Inflammatory macrophage treated with lipopolysaccharide for 1 hour (primary cell): ENCODE measurements at regions not wholly inside any gene's neighbourhood (a gene's known extent, or its start where the extent isn't known, plus 50 kb on each side); places are given as distances from the start of the nearest gene placed in this dataset.
"Not testable (repeated sequence)": the region's sequence is repeated elsewhere in the genome, so short reads cannot be mapped to it uniquely, and the experiment has no call there.

ENCODE experiments used
- DNase-seq, 2 donors: peaks; one replicate each; pipeline ENCODE4 v3.0.0-alpha.2; 2020 to 2022

DNA sequence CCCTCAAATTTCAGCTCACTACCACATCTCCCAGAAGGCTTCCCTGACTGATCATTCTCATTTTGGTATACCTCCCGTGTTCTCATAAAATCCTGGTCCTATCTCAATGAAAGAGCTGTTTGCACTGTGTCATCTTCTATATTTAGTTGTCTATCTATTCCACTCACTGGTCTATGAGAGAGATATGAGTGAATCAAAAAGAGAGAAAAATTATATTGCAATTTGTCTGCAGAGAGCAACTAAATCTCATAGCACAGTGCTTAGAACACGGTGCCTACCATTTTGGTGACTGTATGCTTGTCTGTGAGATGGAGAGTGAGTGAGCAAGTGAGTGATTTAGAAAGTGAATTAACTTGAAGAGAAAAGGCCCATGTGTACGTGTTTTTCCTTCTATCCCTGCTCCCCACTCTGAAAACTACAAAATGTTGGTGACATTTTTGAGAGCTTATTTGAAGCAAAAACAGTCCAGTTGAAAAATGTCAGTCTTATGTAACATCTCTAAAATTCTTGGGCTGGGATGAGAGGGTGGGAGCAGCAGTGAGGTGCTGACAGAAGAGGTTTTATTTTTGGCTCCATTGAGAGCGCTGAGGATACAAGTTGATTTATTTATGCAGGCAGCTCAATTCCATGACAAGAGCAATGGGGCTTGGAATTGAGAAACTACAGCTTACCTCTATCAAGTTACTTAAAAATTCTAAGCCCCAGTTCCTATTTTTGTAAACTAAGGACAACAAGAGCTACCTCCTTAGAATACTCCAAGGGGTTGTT, 373.5 kb upstream of the CHST9 start:
- no peak for DNase-seq

GRCh38 chr18:27556741-27557140, 371.6 kb upstream of the CHST9 start:
- no peak for DNase-seq

- no peak for DNase-seq
Observed at GRCh38 chr18:27549335-27550039, 364.4 kb upstream of the CHST9 start.

DNA sequence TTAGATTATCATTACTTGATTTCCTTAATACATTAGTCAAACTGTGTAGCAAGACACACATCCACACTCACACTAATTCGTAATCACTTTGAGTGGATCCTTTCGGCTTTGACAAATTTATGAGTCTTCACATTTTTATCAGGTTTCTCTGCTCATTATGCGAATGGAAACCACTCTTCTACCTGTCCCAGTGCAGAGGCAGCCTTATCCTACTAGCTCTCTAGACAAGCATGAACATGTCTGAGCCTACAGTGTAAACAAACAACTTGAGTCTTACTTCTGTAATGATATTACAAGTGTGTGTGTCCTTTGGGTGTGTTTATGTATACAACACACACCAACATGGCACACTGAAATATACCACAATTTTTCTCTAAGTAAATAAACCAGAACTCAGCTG, 361.9 kb upstream of the CHST9 start:
- DNase-seq, result no peak

DNA sequence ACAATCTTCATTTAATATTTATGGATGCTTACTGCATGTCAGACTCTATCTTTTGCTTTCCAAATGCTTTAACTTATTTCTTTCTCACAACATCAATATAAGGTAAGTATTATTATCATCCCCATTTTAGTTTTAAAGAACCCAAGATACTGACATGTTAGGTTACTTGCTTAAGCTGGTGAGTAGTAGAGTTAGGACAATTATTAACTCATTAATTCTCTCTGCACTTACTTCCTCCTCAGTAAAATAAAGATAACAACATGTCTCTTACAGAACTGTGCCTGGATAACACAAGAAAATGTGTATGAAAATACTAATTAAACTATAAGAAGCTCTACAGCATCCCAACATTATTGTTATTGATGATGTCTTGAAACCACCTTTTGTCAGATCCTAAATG, 359.1 kb upstream of the CHST9 start:
- DNase-seq, result no peak

DNA sequence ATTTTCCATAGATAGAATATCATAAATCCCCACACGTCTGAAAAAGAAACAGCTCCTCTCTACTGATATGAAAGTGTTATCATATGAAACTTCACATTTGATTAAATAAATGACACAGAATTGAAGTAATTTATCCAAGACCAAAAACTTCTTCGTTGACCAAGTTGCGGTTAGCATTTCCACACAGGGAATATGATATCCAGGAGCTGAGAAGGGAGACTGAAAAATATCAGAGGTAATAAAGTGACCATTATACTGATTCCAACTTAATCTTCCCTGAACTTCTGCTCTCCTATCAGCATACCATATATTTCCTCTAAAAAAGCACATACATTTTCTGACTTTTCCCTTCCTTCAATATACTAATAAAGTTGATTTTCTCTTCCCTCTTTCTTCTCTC, 356.2 kb upstream of the CHST9 start:
- DNase-seq, result no peak

GRCh38 chr18:27540111-27540510, 355.0 kb upstream of the CHST9 start:
- no peak for DNase-seq

GRCh38 chr18:27528925-27529521, 343.9 kb upstream of the CHST9 start:
- DNase-seq, result no peak

DNA sequence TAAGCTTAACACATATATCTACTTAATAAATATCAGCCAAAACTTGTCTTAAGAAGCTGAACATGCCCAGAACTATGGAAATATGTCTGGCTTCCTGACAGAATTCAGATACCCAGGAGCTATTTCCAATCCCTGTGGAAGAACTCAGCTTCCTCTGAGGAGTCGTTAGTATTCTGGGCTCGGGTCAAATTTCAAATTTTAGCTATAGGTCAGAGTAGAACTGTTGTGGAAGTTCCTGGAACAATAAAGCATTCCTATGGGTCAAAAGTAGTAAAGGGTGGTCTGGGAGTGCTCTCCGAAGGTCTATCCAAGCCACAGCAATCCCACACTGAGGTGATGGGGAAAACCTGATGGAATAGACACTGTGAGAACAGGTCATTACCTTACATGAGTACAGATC, 342.7 kb upstream of the CHST9 start:
- no peak for DNase-seq

- DNase-seq, result no peak
Observed at GRCh38 chr18:27520401-27520800, 335.3 kb upstream of the CHST9 start.

GRCh38 chr18:27510036-27510633, 325.0 kb upstream of the CHST9 start:
- DNase-seq, result not testable (repeated sequence)

DNA sequence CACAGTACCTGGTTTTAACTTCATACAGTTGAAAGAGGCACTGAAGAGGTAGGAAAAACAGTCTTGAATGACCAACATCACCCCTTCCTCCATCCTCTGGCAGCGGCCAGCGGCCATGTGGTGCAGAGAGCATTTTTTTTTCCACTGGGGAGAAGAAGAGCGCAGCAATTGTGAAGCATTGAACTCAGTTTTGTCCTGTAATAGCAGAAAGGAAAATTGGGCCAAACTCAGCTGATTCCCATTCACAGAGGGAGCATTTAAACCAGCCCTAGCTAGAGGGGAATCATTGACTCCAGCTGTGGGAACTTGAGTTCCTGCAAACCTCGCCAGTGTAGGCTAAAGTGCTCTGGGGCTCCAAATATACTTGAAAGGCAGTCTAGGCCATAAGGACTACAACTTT, 316.6 kb upstream of the CHST9 start:
- no peak for DNase-seq

DNA sequence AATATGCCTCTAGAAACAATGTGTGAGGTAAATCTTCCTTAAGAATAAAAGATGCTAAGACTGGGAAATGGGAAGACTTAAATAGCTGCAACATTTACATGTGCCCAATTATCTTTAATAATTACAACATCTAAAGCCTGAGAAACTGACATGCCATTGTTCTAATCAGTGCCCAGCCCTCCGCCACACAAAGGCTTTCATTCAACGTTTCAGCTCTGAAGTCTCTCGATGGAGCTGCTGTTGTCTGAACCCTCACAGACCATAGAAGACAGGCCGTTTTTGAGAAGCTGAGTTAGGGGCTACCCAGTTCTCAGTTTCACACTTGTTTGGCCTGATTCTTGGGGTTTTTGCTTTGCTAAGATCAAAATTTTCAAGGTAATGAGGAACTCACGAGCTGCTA, 315.4 kb upstream of the CHST9 start:
- DNase-seq, result no peak

GRCh38 chr18:27497246-27497645, 312.1 kb upstream of the CHST9 start:
- DNase-seq, result no peak

DNA sequence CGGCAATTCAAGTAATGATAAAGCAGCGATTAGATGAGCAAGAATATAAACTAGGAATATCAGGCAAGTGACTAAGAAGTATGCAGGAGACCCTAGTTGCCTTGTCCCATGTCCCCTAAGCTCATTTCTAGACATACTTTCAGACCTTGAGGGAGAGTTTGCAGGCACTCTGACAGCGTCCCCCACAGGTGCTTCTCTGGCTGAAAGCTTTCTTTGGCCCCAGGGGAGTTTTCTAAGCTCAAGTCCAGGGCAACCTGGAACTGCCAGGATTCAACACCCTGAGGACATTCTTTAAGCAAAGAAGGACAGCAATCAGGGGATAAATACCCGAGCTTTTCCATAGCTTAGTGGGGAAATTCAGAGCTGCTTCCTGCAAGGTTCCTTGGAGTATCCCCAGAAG, 308.1 kb upstream of the CHST9 start:
- DNase-seq, result no peak

- no peak for DNase-seq
Observed at GRCh38 chr18:27491772-27492171, 306.7 kb upstream of the CHST9 start.

GRCh38 chr18:27483276-27483675, 298.2 kb upstream of the CHST9 start:
- DNase-seq, result no peak

DNA sequence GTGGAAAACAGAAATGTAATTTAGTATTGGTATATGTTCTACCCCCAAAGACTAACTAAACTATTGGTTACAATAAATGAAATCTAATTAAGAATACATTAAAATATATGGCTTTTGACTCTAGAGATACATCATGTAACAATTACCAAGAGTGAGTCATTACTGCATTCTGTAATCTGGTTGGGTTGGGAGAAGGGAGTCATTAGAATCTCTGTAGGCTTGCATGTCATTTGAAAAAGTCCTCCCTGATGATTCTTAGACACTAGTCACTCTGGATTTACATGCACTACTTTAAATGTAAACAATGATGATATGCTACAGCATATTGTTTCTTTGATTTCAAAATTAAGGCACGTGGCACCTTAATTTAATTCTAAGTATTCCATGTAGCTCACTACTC, 293.4 kb upstream of the CHST9 start:
- no peak for DNase-seq

DNA sequence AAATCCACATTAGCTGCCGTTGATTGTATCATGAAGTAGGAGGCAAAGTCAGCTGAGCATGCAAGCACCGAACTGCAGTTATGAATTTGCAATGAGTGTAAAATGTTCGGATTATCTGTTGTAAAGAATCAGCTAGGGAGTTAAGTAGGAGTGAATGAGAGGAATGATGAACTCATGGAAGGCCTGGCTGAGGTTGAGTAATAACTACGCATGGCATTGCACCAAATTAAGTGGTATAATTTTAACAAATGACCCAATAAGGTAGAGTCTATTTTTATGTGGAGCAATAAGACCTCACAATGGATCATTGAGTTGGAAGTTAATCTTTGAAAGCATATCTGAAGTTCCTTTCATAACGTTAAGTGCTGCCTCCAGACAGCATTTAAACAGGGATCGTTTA, 288.2 kb upstream of the CHST9 start:
- DNase-seq, result no peak

- no peak for DNase-seq
Observed at GRCh38 chr18:27467073-27467472, 282.0 kb upstream of the CHST9 start.

DNA sequence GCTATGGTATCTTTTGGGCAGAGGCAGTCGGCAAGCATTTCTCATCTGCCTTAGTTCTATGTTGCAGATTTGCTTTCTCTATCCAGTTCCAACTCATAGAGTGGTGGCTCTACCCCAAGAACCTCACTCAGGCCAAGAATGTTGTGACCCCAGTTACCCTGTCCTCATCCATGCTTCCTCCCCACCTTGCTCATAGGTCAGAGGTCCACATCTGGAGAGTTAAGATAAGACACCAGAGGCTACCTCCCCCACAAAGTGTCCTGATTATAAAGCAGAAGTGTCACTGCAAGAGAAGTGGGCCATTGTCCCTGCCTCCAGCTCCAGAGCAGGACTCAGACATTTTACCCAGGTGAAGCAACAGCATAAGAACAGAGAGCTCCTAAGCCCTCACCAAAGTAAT, 276.8 kb upstream of the CHST9 start:
- no peak for DNase-seq

- DNase-seq, result no peak
Observed at GRCh38 chr18:27449104-27449503, 264.0 kb upstream of the CHST9 start.

GRCh38 chr18:27447930-27448329, 262.8 kb upstream of the CHST9 start:
- no peak for DNase-seq

DNA sequence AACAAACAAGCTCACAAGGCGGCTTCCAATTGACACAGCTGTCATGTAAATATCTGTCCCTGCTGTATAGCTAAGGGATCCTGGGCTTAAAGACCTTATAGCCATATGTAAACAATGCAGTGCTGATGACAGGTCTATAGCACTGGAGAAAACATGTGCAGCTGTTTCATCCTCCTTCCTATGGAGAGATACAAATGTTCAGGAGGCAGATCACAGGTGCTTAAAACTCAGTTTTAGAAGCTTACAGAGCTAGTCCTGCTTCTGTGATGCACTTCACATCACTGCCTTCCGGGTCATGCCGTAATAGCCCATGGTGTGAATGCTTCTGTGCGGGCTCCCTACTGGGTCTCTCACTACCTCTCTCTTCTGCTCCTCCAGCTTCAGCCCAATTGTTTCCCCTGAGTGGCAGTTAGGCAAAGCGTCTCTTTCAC, 262.4 kb upstream of the CHST9 start:
- DNase-seq, result no peak
